Heart right ventricle (tissue), 16 donors: ENCODE measurements at regions not wholly inside any gene's neighbourhood (a gene's known extent, or its start where the extent isn't known, plus 50 kb on each side); places are given as distances from the start of the nearest gene placed in this dataset.

ENCODE experiments used
- ATAC-seq, 8 donors: fragments of 200-7000 bp; cut with Tn5 transposase; one replicate each; pipeline ENCODE4 v1.9.1; 2020; ENCODE audit warnings: mild to moderate bottlenecking in 8 of 8, moderate library complexity in 8 of 8, moderate number of reproducible peaks in 1 of 8
- DNase-seq, 2 donors: peaks; one replicate each; pipeline ENCODE4 v3.0.0-alpha.2; 2020
- H3K27ac ChIP-seq, 10 donors: fragments of 200-600 bp; sonication (generic) in 2 of 10; one replicate each; pipeline versions ENCODE4 v1.5.0 to v1.8.0; 2020 to 2022; ENCODE audit warnings: mild to moderate bottlenecking in 3 of 10
- H3K27me3 ChIP-seq, 7 donors: fragments of 200-600 bp; one replicate each; pipeline ENCODE4 v1.8.0; 2021 to 2022; ENCODE audit warnings: mild to moderate bottlenecking in 2 of 7
- H3K36me3 ChIP-seq, 9 donors: fragments of 200-600 bp; sonication (generic) in 1 of 9; one replicate each; pipeline versions ENCODE4 v1.5.0 to v1.8.0; 2020 to 2022; ENCODE audit warnings: mild to moderate bottlenecking in 2 of 9
- H3K4me1 ChIP-seq, 9 donors: fragments of 200-600 bp; sonication (generic) in 1 of 9; one replicate each; pipeline versions ENCODE4 v1.5.0 to v1.8.0; 2020 to 2022; ENCODE audit warnings: mild to moderate bottlenecking in 4 of 9
- H3K4me3 ChIP-seq, 10 donors: fragments of 200-600 bp; sonication (generic) in 2 of 10; one replicate each; pipeline versions ENCODE4 v1.5.0 to v1.8.0; 2020 to 2022; ENCODE audit warnings: mild to moderate bottlenecking in 7 of 10, moderate library complexity in 2 of 10
- H3K9me3 ChIP-seq, 11 donors: fragments of 200-600 bp in 10 of 11; sonication (generic) in 2 of 11; one replicate each; pipeline versions ENCODE4 v1.5.0 to v1.8.0; 2013 to 2022; ENCODE audit warnings: mild to moderate bottlenecking in 2 of 11, control low read depth in 1 of 11, moderate library complexity in 1 of 11
- CTCF ChIP-seq, 9 donors: fragments of 200-600 bp; sonication (generic) in 2 of 9; IDR thresholded peaks; one replicate each; pipeline versions ENCODE4 v1.5.0 to v1.8.0; 2021 to 2022; ENCODE audit warnings: antibody characterized with exemption in 9 of 9, mild to moderate bottlenecking in 5 of 9, moderate library complexity in 1 of 9
- WGBS, 2 donors: extraction: QIAGEN DNeasy Blood & Tissue Kit; methylation state at CpG; one replicate each; pipeline ENCODE4 v1.1.7; 2013; ENCODE audit warnings: inconsistent platforms in 1 of 2; 5-methylcytosine and 5-hydroxymethylcytosine counted together
- intact Hi-C, 10 donors: fragments of 100-400 bp; cut with DNase I; formaldehyde crosslinking; loops; one replicate each; pipeline versions ENCODE4 v1.11.1 to v1.14.2; 2022
- donor health status: Arrhythmogenic right ventricular cardiomyopathy.
- donor health status: ischemic (EF 13 %, LVEDD 7.1; RV severe dilation, severe dysfunction).
- donor health status: healthy with polysubstance abuse.
- donor health status: DM: no; HTN: yes; CAD: no.
- donor health status: DM: no; HTN: no; CAD: no.
- donor health status: ischemic (EF 25% LVEDD 6.9; RV normal size, moderate dysfunction).
- donor health status: ischemic (EF 25% LVEDD 5.7; RV mildly dilated, moderate dysfunction).
- donor health status: healthy.
- donor health status: DM: yes; HTN: yes; CAD: no.
- donor health status: Ischemic cardiomyopathy.
- donor health status: ischemic (EF 35%, LVEDD 5.7; RV mildly dilated, moderate dysfunction).
- donor health status: nonischemic (EF 11% LVEDD 7.7; RV severe dilation, severe dysfunction).
- donor health status: DM: yes; HTN: yes; CAD: no.
- donor health status: PGD.
- donor health status: ischemic (EF 29% LVEDD 5.4; RV normal size, mild dysfunction).
- donor health status: nonischemic (EF 23%, LVEDD 6.1; RV moderate dilation, normal function).

- DNase-seq (no peak), ATAC-seq (no peak)
- H3K4me1 ChIP-seq: no peaks in the 10 kb centered on the region
- no peaks in the 10 kb centered on the region for H3K36me3 ChIP-seq
- 63 to 65% methylated on average over 21 of the region's 21 CpGs for WGBS, 2 donors
- H3K9me3 ChIP-seq: peaks cover 0 to 18% (median 12%) of the 10 kb centered on the region in 11 donors
- no peak overlapping the region for H3K27ac ChIP-seq
- intact Hi-C loops: no loop called here
- no peak for TF ChIP-seq CTCF (IDR thresholded peaks at IDR 0.05)
- no peak overlapping the region for H3K4me3 ChIP-seq
- H3K27me3 ChIP-seq: peaks cover 0 to 56% (median 28%) of the 10 kb centered on the region in 7 donors
These were observed 99.1 kb downstream of the UNCX start for GRCh38 chr7:1331561-1332467.

- Histone ChIP-seq H3K36me3 (no peaks in the 10 kb centered on the region), H3K27me3 (peaks cover 0 to 64% (median 29%) of the 10 kb centered on the region in 7 donors), H3K4me3 (no peak overlapping the region), H3K4me1 (no peaks in the 10 kb centered on the region), H3K27ac (no peak overlapping the region), H3K9me3 (peaks cover 0 to 33% (median 14%) of the 10 kb centered on the region in 11 donors)
- TF ChIP-seq CTCF (IDR thresholded peaks at IDR 0.05): no peak
- WGBS, 2 donors: 82 to 84% methylated on average over 3 of the region's 3 CpGs
- intact Hi-C loops: no loop called here
- DNase-seq: no peak
- ATAC-seq: no peak
These were observed 103.8 kb downstream of the UNCX start for GRCh38 chr7:1336509-1336908.

GRCh38 chr7:1339611-1340010, 106.9 kb downstream of the UNCX start:
- DNase-seq (no peak), ATAC-seq (no peak)
- TF ChIP-seq CTCF (IDR thresholded peaks at IDR 0.05): no peak
- Histone ChIP-seq H3K9me3 (peaks cover 0 to 33% (median 14%) of the 10 kb centered on the region in 11 donors), H3K27me3 (peaks cover 0 to 56% (median 7%) of the 10 kb centered on the region in 7 donors), H3K4me3 (no peak overlapping the region), H3K36me3 (no peaks in the 10 kb centered on the region), H3K4me1 (no peaks in the 10 kb centered on the region), H3K27ac (no peak overlapping the region)
- intact Hi-C loops: no loop called here
- 80 to 82% methylated on average over 2 of the region's 2 CpGs for WGBS, 2 donors

- Histone ChIP-seq H3K9me3 (peaks cover 0 to 33% (median 14%) of the 10 kb centered on the region in 11 donors), H3K4me1 (no peaks in the 10 kb centered on the region), H3K27me3 (peaks cover 0 to 56% (median 9%) of the 10 kb centered on the region in 7 donors), H3K4me3 (no peak overlapping the region), H3K27ac (no peak overlapping the region), H3K36me3 (no peaks in the 10 kb centered on the region)
- DNase-seq: no peak
- intact Hi-C loops: no loop called here
- 74 to 78% methylated on average over 3 of the region's 3 CpGs for WGBS, 2 donors
- TF ChIP-seq CTCF (IDR thresholded peaks at IDR 0.05): no peak
- no peak for ATAC-seq
These were observed 107.4 kb downstream of the UNCX start for GRCh38 chr7:1340031-1340430.
